ENCODE measurements at regions not wholly inside any gene's neighbourhood (a gene's known extent, or its start where the extent isn't known, plus 50 kb on each side); places are given as distances from the start of the nearest gene placed in this dataset.
"Not testable (repeated sequence)": the region's sequence is repeated elsewhere in the genome, so short reads cannot be mapped to it uniquely, and the experiment has no call there.

DNA sequence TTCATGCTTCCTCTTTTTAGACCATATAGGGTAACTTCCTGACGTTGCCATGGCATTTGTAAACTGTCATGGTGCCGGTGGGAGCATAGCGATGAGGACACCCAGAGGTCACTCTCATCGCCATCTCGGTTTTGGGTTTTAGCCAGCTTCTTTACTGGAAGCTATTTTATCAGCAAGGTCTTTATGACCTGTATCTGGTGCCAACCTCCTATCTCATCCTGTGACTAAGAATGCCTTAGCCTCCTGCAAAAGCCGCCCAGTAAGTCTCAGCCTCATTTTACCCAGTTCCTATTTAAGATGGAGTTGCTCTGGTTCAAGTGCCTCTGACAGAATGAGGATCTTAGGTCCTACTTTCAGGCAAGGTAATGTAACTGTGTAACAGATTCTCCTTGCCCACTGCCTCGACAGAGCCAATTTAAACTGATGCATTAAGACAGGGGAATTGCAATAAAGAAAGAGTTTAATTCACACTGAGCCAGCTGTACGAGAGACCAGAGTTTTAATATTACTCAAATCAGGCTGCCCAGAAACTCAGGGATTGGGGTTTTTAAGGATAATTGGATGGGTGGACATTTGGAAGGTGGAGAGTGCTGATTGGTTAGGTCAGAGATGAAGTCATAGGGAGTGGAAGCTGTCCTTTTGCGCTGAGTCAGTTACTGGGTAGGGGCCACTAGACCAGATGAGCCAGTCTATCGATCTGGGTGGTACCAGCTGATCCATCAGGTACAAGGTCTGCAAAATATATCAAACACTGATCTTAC is 59.9 kb upstream of the ATF7IP2 start:
- no peak overlapping the region for H3K9ac ChIP-seq (ENCODE audit: low read length)
- H3K27me3 ChIP-seq (ENCODE audit: control insufficient read depth, insufficient read depth, low read length): no peaks in the 10 kb centered on the region
- H3K27ac ChIP-seq (ENCODE audit: low read depth, low read length): no peak overlapping the region
- H3K4me1 ChIP-seq (ENCODE audit: control insufficient read depth, insufficient read depth, low read length): no peaks in the 10 kb centered on the region
- H3K4me3 ChIP-seq (ENCODE audit: low read length): no peak overlapping the region
- no peaks in the 10 kb centered on the region for H3K36me3 ChIP-seq (ENCODE audit: control insufficient read depth, insufficient read depth, low read length)

DNA sequence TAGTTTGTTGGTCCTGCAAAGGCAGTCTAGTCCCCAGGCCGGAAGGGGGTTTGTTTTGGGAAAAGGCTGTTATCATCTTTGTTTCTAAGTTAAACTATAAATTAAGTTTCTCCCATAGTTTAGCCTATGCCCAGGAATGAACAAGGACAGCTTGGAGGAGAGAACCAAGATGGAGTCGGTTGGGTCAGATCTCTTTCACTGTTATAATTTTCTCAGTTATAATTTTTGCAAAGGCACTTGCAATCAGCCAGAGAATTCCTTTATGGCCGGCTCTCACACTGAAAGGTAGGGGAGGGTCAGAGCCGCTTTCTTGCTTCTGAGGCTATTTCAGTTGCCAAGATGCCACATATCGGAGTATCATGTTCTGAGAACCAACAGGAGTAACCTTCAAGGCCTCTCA is 59.2 kb upstream of the ATF7IP2 start:
- Histone ChIP-seq H3K27ac (ENCODE audit: low read depth, low read length) (no peak overlapping the region), H3K36me3 (ENCODE audit: control insufficient read depth, insufficient read depth, low read length) (no peaks in the 10 kb centered on the region), H3K27me3 (ENCODE audit: control insufficient read depth, insufficient read depth, low read length) (no peaks in the 10 kb centered on the region), H3K4me3 (ENCODE audit: low read length) (no peak overlapping the region), H3K9ac (ENCODE audit: low read length) (no peak overlapping the region), H3K4me1 (ENCODE audit: control insufficient read depth, insufficient read depth, low read length) (no peaks in the 10 kb centered on the region)

DNA sequence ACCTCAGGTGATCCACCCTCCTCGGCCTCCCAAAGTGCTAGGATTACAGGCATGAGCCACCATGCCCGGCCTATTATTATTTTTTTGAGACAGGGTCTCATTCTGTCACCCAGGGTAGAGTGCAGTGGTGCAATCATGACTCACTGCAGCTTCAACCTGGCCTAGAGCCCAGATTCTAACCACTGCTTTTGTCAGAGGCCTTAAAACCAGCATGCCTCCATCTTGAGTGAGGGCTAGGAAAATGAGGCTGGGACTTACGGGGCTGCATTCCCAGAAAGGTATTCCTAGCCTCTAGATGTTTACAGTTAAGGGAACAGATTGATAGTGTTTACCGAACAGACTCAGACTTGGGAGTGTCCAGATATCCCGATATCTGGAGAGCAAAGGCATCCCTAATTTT is 57.6 kb upstream of the ATF7IP2 start:
- not testable (repeated sequence) for H3K27ac ChIP-seq (ENCODE audit: low read depth, low read length); H3K4me3 ChIP-seq (ENCODE audit: low read length); H3K9ac ChIP-seq (ENCODE audit: low read length); H3K27me3 ChIP-seq (ENCODE audit: control insufficient read depth, insufficient read depth, low read length); H3K36me3 ChIP-seq (ENCODE audit: control insufficient read depth, insufficient read depth, low read length); H3K4me1 ChIP-seq (ENCODE audit: control insufficient read depth, insufficient read depth, low read length)

DNA sequence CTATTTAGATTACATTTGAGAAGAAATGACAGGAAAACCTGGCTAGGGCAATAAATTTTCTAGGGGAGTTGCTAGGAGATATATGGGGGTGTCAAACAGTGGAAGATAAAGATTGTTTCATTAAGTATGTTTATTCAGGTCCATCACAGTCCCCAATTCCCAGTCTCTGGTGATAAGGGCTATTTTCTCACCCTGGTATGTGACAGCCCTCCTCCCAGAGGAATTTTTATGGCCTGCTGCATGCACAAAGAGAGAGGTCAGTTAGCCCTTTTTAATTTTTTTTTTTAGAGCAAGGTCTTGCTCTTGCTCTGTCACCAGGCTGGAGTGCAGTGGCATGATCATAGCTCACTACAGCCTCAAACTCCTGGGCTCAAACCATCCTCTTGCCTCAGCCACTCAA is 53.6 kb upstream of the ATF7IP2 start:
- Histone ChIP-seq H3K4me3 (ENCODE audit: low read length) (no peak overlapping the region), H3K36me3 (ENCODE audit: control insufficient read depth, insufficient read depth, low read length) (no peaks in the 10 kb centered on the region), H3K9ac (ENCODE audit: low read length) (no peak overlapping the region), H3K4me1 (ENCODE audit: control insufficient read depth, insufficient read depth, low read length) (peaks cover 3% of the 10 kb centered on the region), H3K27ac (ENCODE audit: low read depth, low read length) (no peak overlapping the region), H3K27me3 (ENCODE audit: control insufficient read depth, insufficient read depth, low read length) (no peaks in the 10 kb centered on the region)

DNA sequence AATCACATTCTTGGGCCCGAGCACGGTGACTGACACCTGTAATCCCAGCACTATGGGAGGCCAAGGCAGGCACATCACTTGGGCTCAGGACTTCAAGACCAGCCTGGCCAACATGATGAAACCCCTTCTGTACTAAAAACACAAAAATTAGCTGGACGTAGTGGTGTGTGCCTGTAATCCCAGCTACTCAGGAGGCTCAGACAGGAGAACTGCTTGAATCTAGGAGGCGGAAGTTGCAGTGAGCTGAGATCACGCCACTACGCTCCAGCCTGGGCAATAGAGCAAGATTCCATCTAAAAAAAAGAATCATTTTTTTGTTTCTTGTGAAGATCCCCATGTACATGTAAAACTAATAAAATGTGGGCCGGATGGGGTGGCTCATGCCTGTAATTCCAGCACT is 53.1 kb upstream of the ATF7IP2 start:
- H3K27me3 ChIP-seq (ENCODE audit: control insufficient read depth, insufficient read depth, low read length): no peaks in the 10 kb centered on the region
- H3K36me3 ChIP-seq (ENCODE audit: control insufficient read depth, insufficient read depth, low read length): no peaks in the 10 kb centered on the region
- H3K9ac ChIP-seq (ENCODE audit: low read length): no peak overlapping the region
- H3K4me1 ChIP-seq (ENCODE audit: control insufficient read depth, insufficient read depth, low read length): peaks cover 3% of the 10 kb centered on the region
- no peak overlapping the region for H3K4me3 ChIP-seq (ENCODE audit: low read length)
- H3K27ac ChIP-seq (ENCODE audit: low read depth, low read length): no peak overlapping the region

DNA sequence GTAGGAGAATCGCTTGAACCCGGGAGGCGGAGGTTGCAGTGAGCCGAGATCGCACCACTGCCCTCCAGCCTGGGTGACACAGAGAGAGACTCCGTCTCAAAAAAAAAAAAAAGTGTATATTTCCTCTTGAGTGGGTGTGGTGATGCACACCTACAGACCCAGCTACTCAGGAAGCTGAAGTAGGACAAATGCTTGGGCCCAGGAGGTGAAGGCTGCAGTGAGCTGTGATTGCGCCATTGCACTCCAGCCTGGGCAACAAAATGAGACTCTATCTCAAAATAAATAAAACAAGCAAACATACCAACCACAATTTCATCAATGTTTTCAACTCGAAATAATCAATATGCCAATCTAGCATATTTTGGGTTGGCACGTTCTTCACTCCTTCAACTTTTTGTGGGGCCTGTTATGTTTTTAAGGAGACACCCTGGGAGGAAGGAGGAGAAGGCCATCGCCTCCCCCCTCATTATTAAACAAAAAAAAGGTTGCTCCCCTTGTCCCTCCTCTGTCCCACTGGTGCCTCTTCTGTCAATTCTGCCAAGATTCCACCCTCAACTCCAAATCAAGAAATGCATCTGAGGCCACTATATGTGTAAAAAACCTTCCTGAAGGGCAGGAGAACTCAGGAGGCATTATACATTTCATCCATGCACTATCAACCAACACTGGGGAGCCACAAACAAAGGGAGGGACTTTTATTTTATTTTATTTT is 52.4 kb upstream of the ATF7IP2 start:
- no peak overlapping the region for H3K4me3 ChIP-seq (ENCODE audit: low read length)
- no peak overlapping the region for H3K27ac ChIP-seq (ENCODE audit: low read depth, low read length)
- peaks cover 3% of the 10 kb centered on the region for H3K4me1 ChIP-seq (ENCODE audit: control insufficient read depth, insufficient read depth, low read length)

DNA sequence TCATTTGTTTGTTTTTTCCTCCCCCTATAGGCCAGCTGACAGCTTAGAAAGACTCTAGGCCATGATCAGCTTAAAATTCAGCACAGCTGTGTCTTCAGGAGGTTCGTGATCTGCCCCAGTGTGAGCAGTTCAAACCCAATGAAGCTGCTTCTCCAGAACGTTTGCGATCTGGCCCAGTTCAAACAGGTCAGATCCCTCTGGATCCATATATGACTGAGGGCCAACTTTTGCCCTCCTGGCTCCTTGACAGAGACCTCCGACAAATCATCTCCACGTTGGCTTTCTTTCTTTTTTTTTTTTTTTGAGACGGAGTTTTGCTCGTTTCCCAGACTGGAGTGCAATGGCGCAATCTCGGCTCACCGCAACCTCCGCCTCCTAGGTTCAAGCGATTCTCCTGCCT is 50.2 kb upstream of the ATF7IP2 start:
- no peak overlapping the region for H3K9ac ChIP-seq (ENCODE audit: low read length)
- H3K27me3 ChIP-seq (ENCODE audit: control insufficient read depth, insufficient read depth, low read length): no peaks in the 10 kb centered on the region
- no peak overlapping the region for H3K27ac ChIP-seq (ENCODE audit: low read depth, low read length)
- H3K4me3 ChIP-seq (ENCODE audit: low read length): no peak overlapping the region
- H3K36me3 ChIP-seq (ENCODE audit: control insufficient read depth, insufficient read depth, low read length): no peaks in the 10 kb centered on the region
- peaks cover 3% of the 10 kb centered on the region for H3K4me1 ChIP-seq (ENCODE audit: control insufficient read depth, insufficient read depth, low read length)

More for the DNA sequence above, 52.4 kb upstream of the ATF7IP2 start:
- no peaks in the 10 kb centered on the region for H3K36me3 ChIP-seq (ENCODE audit: control insufficient read depth, insufficient read depth, low read length)
- H3K27me3 ChIP-seq (ENCODE audit: control insufficient read depth, insufficient read depth, low read length): no peaks in the 10 kb centered on the region
- no peak overlapping the region for H3K9ac ChIP-seq (ENCODE audit: low read length)
